ENCODE measurements at regions not wholly inside any gene's neighbourhood (a gene's known extent, or its start where the extent isn't known, plus 50 kb on each side); places are given as distances from the start of the nearest gene placed in this dataset.
"Not testable (repeated sequence)": the region's sequence is repeated elsewhere in the genome, so short reads cannot be mapped to it uniquely, and the experiment has no call there.

DNA sequence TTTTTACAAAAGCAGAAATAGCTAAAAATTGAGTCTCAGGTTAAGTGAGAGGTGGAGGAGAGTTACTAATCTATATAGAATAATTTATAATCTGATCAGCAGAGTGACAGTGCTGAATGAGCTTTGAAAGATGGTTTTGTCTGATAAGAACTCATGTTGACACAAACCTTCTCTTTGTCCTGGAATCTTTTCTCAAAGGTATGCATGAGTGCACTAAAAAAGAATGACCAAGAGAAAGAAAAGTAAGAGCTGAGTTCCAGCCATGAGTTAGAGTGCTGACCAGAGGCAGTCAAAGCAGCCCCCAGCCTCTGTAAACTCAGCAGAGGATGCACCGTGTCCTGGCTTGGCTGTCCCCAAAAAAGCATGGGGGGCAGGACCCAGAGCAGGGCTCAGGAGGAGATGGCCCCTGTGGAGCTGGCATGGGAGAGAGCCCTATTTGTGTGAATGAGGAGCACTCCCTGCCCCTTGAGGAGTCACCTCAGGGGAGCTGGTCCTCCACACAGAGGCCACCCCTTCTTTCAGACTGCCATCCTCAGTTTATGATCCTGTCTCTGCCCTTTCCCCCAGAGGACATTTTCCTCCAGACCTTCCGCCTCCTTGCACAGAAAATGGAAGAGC lies 129.8 kb downstream of the SEC23A start:
- DNase-seq: no peak

- no peak for DNase-seq
Measured at GRCh38 chr14:38972511-38972910, 130.5 kb downstream of the SEC23A start.

DNA sequence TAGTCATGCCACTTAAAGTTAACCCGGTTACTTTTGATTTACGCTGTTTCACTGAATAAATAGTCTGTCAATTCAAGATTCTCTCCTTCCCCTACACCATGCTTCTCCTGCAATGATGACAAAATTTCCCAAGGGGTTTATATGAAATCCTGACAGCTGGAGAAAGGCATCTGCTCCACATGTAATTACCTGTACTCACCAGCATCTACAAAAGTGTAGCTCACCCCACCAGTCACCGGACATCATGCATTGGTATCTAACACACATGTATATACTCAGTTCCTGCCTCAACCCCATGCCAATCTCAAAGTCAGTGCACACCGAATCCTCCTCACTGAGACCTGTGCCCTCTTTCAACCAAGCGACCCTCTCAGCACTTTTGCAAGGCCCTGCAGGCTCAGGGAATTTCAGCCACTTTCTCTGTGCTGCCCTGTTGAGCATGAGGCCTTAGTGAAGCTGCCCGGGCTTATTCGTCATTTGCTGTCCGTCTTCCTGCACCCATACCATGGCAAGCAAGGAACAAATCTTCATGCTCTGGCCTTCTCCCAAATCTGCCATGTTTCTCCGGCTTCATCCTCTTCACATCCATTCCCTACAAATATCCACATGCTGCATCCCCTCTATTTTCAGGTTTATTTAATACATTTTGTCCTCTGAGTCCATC lies 131.6 kb downstream of the SEC23A start:
- DNase-seq: no peak

DNA sequence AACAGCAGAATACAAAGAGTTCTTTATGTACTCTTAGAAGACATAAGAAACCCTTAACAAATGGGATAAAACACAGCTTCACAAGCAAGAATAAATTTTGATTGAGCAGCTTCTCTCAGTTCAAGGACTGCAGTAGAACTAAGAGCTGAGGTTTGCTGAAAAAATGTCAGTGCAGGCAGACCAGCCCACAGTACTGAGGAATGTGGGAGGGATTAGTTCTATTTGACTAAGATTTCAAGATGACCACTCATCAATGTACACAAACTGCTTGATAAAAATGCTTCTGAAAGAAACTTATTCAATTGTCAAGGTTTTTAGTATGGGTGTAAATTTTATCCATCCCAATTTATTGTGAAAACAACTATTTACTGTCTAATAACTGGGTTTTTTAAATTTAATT lies 138.4 kb downstream of the SEC23A start:
- no peak for DNase-seq

GRCh38 chr14:38960946-38961531 lies 142.0 kb downstream of the SEC23A start:
- DNase-seq: no peak

- no peak for DNase-seq
Measured at GRCh38 chr14:38959021-38959420, 144.0 kb downstream of the SEC23A start.

DNA sequence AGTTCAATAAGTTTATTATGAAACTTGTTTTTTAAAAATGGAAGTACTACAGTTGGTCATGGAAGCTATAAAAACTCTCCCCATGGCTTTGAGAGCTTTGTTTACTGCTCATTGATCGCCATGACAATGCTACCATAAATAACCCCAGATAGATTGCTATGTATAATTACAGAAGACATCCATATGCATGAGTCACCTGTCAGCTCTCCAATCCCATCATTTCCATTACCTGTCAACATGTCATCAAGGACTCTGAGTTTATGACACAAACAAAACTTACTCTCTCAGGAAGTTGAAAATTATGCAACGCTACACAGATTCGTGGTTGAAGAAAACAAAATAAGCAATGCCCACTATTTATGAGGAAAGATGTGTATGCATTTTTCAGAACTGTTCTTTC lies 144.4 kb downstream of the SEC23A start:
- DNase-seq: no peak

GRCh38 chr14:38951451-38951850 lies 151.6 kb downstream of the SEC23A start:
- no peak for DNase-seq

DNA sequence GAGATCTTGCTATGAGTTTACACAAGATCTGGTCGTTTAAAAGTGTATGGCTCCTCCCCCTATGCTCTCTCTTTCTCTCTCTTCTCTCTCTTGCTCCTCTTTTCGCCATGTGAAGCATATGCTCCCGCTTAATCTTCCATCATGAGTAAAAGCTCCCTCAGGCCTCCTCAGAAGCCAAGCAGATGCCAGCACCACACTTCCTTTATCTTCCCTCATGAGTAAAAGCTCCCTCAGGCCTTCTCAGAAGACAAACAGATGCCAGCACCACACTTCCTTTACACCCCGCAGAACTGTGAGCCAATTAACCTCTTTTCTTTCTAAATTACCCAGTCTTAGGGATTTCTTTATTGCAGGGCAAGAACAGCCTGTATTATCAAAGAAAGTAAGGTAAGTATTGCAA lies 152.4 kb downstream of the SEC23A start:
- DNase-seq: no peak

DNA sequence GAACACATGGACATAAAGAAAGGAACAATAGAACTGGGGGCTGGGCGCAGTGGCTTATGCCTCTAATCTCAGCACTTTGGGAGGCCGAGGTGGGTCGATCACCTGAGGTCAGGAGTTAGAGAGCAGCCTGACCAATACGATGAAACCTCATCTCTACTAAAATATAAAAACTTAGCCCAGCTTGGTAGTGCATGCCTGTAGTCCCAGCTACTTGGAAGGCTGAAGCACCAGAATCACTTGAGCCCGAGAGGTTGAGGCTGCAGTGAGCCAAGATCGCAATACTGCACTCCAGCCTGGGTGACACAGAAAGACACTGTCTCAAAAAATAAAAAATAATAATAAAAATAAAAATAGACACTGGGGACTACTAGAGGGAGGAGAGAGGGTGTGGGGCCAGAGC lies 154.5 kb downstream of the SEC23A start:
- no peak for DNase-seq

GRCh38 chr14:38948171-38948570 lies 154.9 kb downstream of the SEC23A start:
- no peak for DNase-seq

DNA sequence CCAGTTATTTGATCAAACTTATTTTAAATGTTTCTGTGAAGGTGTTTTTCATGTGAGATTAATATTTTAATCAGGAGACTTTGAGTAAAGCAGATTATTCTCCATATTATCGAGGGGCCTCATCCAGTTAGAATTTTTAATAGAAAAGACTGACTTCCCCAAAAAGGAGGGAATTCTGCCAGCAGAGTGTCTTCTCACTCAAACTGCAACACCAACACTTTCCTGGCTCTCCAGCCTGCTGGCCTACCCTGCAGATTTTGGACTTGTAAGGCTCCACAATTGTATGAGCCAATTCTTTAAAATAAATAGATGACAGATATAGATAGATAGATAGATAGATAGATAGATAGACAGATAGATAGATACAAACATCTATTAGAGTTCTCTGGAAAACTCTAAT lies 155.7 kb downstream of the SEC23A start:
- DNase-seq: no peak

GRCh38 chr14:38944691-38945090 lies 158.3 kb downstream of the SEC23A start:
- DNase-seq: no peak

DNA sequence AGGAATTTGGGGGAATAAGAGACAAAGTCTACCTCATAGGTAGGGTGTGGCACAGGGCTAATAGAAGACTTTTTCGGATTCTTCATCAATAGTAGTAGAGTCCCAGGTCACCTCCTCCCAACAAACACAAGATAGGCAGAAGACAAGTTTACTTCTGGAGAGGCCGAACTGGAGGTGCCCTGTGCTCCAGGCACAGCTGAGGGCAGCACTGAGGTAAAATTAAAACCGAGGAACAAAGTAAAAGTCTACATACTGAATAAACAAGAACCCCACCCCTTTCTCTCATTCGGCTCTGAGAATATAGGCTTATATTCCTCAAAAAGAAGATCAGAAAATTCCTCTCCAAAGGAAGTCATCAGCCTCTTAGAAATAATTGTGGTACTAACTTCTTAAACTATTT lies 161.5 kb downstream of the SEC23A start:
- no peak for DNase-seq

DNA sequence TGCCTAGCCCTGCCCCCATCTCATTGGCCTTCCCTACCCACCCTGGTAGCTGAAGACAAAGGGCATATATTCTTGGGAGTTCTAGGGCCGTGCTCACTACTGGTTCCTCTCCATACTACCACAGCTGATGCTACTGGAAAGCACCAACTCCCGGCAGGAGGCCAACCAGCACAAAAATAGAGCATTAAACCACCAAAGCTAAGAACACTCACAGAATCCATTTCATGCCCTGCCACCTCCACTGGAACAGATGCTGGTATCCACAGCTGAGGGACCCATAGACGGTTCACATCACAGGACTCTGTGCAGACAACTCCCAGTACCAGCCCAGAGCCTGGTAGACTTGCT lies 170.4 kb downstream of the SEC23A start:
- DNase-seq: not testable (repeated sequence)

GRCh38 chr14:38931969-38932652 lies 170.9 kb downstream of the SEC23A start:
- no peak for DNase-seq

DNA sequence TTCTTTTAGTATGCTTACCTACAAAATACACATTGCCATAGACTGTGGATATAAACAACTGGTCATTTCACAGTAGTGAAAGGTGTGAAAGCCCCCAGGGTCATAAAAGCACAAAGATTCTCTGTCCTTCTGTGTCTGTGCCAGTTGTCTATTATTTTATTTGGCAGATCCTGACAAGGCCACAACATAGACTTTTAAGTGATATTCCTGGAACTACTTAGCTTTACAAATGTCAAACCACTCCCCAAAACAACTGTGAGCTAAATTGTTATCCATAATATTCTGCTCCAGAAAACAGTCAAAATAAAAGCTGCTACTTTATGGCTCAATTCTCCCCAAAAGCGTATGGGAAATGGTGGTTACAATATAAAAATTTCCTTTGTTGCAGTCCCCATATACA lies 172.1 kb downstream of the SEC23A start:
- no peak for DNase-seq

DNA sequence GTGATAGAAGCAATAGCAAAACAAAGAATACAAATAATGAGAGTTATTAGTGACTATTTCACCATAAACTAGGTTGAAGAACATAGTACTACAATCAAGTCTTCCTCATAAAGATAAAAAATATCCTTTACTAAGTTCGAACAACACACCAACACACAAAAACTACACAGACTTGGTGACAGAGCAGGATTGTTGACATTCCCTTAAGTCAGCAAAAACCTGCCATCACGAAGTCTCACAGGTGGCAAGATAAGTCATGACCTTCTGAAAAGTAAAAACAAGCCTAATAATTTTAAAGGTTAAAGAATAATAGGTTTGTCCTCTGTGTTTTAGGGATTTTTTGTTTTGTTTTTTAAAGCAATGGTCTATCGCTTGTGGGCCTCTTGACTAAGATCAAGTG lies 173.0 kb downstream of the SEC23A start:
- DNase-seq: no peak

GRCh38 chr14:38929416-38929815 lies 173.6 kb downstream of the SEC23A start:
- DNase-seq: no peak

- not testable (repeated sequence) for DNase-seq
Measured at GRCh38 chr14:38921893-38922292, 181.1 kb downstream of the SEC23A start.

- DNase-seq: no peak
Measured at GRCh38 chr14:38915125-38915524, 187.9 kb downstream of the SEC23A start.

GRCh38 chr14:38910092-38910491 lies 192.9 kb downstream of the SEC23A start:
- no peak for DNase-seq

GRCh38 chr14:38904959-38905358 lies 198.1 kb downstream of the SEC23A start:
- DNase-seq: no peak

GRCh38 chr14:38901791-38902190 lies 201.2 kb downstream of the SEC23A start:
- no peak for DNase-seq
